Testis (tissue), 2 donors: ENCODE measurements at regions not wholly inside any gene's neighbourhood (a gene's known extent, or its start where the extent isn't known, plus 50 kb on each side); places are given as distances from the start of the nearest gene placed in this dataset.

ENCODE experiments used
- CTCF ChIP-seq, 3 experiments: fragments of 450-650 bp in 2 of 3; fragments of 200-600 bp in 1 of 3; sonication (generic) in 1 of 3; IDR thresholded peaks; one replicate each; pipeline ENCODE4 v1.5.1; 2016 to 2019; ENCODE audit warnings: antibody characterized with exemption in 3 of 3, mild to moderate bottlenecking in 2 of 3, moderate library complexity in 1 of 3
- POLR2A ChIP-seq: fragments of 450-650 bp; IDR thresholded peaks from one replicate; pipeline ENCODE4 v1.6.1; 2017; ENCODE audit warnings: antibody characterized with exemption, mild to moderate bottlenecking, moderate library complexity

- TF ChIP-seq CTCF (IDR thresholded peaks at IDR 0.05), result no peak
- TF ChIP-seq POLR2A, result no peak
Measured at GRCh38 chr2:173432049-173432754, 77.5 kb downstream of the CDCA7 start.
